H1 (cell line): ENCODE measurements at regions not wholly inside any gene's neighbourhood (a gene's known extent, or its start where the extent isn't known, plus 50 kb on each side); places are given as distances from the start of the nearest gene placed in this dataset.

Experiments used
- CEBPB ChIP-seq: IDR thresholded peaks from 2 replicates; pipeline ENCODE4 v1.6.1; 2012; ENCODE audit warnings: low read depth, low read length
- SP1 ChIP-seq: IDR thresholded peaks from 2 replicates; pipeline ENCODE4 v1.6.1; 2011; ENCODE audit warnings: low read depth, low read length
- TF ChIP-seq, protein P1 (sequence below), 3 experiments: IDR thresholded peaks; 1 replicate in 2 of 3; 2 replicates in 1 of 3; pipeline versions ENCODE4 v1.5.1 to v1.6.1; 2011; ENCODE audit warnings: low read length in 3 of 3, mild to moderate bottlenecking in 3 of 3, inconsistent platforms in 2 of 3, low read depth in 1 of 3, moderate library complexity in 1 of 3; ENCODE audit not compliant: insufficient read depth in 1 of 3; ENCODE audit errors: control extremely low read depth in 1 of 3

DNA sequence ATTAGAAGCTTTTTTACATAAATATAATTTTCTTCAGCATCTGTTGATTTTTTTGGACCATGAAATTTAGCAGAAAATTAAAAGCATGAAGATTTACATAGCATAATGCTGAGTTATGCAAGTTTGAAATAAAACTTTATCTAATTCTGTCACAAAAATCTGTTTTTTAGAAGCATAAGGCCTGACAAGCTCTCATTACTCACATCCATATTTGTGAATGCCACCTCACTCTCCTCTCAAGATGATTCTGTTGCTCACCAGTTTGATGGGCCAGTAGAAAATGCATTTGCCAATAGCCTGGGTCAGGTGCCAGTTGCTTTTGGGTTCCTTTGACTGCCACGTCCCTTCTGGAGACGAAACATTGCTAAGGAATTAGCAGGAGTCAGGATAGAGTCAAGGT, 181.5 kb upstream of the ATP2B1 start:
- TF ChIP-seq CEBPB (no peak), SP1 (no peak)
- TF ChIP-seq, protein P1, sequence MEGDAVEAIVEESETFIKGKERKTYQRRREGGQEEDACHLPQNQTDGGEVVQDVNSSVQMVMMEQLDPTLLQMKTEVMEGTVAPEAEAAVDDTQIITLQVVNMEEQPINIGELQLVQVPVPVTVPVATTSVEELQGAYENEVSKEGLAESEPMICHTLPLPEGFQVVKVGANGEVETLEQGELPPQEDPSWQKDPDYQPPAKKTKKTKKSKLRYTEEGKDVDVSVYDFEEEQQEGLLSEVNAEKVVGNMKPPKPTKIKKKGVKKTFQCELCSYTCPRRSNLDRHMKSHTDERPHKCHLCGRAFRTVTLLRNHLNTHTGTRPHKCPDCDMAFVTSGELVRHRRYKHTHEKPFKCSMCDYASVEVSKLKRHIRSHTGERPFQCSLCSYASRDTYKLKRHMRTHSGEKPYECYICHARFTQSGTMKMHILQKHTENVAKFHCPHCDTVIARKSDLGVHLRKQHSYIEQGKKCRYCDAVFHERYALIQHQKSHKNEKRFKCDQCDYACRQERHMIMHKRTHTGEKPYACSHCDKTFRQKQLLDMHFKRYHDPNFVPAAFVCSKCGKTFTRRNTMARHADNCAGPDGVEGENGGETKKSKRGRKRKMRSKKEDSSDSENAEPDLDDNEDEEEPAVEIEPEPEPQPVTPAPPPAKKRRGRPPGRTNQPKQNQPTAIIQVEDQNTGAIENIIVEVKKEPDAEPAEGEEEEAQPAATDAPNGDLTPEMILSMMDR (IDR thresholded peaks at IDR 0.05; ENCODE audit: control extremely low read depth in 1 of 3, insufficient read depth in 1 of 3, low read depth in 1 of 3, low read length in 3 of 3), result no peak
